ENCODE measurements at regions not wholly inside any gene's neighbourhood (a gene's known extent, or its start where the extent isn't known, plus 50 kb on each side); places are given as distances from the start of the nearest gene placed in this dataset.

- DNase-seq, result no peak
Measured at GRCh38 chr9:129408535-129409215, 212.2 kb downstream of the C9orf50 start.

- no peak for DNase-seq
Measured at GRCh38 chr9:129407905-129408452, 212.9 kb downstream of the C9orf50 start.

- no peak for DNase-seq
Measured at GRCh38 chr9:129406278-129407225, 214.3 kb downstream of the C9orf50 start.

DNA sequence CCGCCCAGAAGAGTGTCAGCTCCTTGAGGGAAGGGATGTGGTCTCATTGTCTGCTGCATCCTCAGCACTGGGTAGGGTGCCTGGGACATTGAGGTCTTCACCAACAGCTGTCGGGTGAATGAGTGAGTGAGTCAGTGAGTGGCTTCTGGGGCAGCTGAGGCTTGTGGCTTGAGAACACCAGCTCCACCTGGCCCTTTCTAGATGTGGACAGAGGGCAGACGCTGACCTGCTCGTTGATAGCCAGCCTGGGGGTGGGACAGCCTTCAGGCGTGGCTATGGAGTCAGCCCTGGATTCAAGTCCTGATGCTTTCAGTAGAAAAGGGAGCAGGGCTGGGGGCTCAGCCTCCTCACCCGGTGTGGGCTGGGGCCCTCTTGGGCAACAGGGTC lies 215.1 kb downstream of the C9orf50 start:
- DNase-seq, result no peak

- no peak for DNase-seq
Measured at GRCh38 chr9:129405089-129405826, 215.6 kb downstream of the C9orf50 start.

DNA sequence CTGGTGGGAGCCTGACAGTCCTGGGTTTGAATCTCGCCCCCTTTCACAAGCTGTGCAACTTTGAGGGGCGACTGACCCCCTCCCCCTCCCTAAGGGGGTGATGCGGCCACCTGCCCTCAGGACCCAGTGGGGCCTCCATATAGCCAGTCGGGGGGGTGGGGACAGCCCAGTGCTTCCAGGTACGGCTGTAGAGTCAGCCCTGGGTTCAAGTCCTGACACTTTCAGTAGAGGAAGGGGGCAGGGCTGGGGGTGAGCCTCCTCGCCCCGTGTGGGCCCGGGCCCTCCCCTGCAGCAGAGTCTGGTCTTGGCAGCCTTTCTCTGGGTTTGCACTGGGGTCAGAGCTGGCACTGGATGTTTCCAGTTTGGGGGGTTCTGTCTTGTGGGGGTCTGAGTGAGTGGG lies 216.3 kb downstream of the C9orf50 start:
- no peak for DNase-seq

- DNase-seq, result no peak
Measured at GRCh38 chr9:129403779-129404620, 216.9 kb downstream of the C9orf50 start.

- DNase-seq, result no peak
Measured at GRCh38 chr9:129402931-129403778, 217.7 kb downstream of the C9orf50 start.

DNA sequence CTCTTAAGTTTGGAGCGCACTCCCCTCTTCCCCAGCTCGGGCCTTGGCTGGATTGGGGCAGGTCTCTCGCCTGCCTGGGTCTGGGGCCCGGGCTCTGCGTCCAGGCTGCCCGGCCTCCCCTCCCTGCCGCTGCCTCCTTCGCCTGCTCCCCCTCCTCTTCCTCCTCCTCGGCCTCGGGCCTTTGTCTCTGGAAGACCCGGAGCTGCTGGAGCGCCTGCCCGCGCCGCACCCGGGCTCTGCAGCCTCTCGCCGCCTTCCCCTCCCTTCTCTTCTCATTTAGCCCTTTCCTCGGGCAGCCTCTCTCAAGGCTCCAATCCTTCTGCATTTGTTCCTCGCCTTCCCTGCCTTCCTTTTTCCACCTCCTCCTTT lies 218.5 kb downstream of the C9orf50 start:
- no peak for DNase-seq

DNA sequence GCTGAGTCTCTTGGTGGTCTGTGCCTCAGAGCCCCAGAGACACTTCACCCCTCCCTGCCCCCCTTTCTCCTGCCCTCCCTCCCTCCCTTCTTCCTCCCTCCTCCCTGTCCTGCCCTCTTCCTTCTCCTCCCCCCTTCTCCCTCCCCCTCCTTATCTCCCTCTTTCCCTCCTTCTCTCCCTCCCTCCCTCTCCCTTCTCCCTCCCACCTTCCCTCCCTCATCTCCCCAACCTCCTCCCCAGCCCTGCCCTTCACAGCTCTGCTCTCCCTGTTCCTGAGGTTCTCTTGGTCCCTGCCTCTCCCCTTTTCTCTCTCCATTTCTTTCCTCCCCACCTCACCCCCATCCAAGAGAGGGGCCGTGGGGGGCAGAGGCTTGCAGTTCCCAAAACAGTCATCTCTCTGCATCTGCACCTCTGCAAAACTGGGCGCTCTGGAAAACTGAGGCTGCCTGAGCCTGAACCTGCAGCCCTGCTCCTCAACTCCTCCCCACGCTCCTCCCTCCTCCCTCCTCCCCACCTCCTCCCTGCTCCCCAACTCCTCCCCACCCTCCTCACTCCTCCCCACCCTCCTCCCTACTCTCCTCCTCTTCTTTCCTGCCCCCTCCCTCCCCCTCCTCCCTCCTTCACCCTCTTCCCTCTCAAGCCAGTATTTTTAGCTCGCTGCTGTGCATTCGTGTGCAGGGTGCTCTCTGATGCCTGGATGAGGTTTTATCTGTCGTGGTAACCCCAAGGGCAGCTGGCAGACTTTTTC lies 219.1 kb downstream of the C9orf50 start:
- DNase-seq, result no peak

DNA sequence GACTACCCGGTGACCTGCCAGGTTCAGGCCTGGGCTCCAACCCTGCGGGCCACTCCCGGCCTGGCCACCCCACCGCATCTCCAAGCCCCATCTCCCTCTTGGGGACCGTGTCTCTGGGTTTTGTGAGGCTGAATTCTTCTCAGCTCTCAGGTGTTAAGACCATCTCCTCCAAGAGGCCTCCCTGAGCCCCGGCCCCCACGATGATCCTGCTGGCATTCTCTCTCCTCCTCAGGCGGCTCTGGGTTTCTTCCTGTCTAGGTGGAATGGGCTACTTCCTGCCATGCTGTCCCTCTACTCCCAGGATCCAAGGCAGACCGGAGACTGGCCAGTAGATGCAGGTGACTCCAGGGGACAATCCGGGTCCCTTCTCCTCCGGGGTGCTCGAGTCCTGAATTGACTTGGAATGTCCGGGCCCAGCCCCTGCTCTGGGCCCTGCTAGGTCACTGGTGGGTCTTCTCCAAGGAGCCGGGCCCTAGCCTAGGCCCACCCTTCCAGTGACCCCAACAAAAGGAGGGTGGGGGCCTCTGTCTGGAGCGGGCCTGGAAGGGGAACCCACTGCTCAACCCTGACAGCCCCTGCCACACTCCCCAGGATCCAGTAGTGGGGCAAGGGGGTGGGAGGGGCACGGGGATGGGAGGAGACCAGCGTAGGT lies 219.8 kb downstream of the C9orf50 start:
- no peak for DNase-seq

- DNase-seq, result no peak
Measured at GRCh38 chr9:129400001-129400970, 220.6 kb downstream of the C9orf50 start.

DNA sequence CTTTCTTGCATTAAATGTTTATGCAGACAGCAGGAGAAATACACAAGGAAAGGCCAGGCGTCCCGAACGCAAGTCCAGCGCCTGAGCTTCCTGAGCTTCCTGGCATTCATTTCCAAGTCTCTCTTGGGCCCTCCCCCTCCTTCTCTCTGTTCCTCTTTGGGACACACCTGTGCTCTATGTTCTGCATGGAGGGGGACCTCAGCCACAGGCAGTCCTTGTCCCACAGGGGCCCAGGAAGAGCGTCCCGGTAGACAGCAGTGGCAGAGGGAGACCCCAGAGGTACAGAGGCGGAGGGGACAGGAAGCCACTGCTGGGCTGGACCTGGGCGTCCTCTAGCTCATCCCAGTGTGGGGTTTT lies 221.3 kb downstream of the C9orf50 start:
- DNase-seq, result no peak

- DNase-seq, result no peak
Measured at GRCh38 chr9:129398961-129399633, 221.0 kb upstream of the IER5L start.

- no peak for DNase-seq
Measured at GRCh38 chr9:129398101-129398960, 220.3 kb upstream of the IER5L start.

GRCh38 chr9:129397335-129397734 lies 219.3 kb upstream of the IER5L start:
- DNase-seq, result no peak

- no peak for DNase-seq
Measured at GRCh38 chr9:129396365-129396708, 218.3 kb upstream of the IER5L start.

Data from CD4-positive, alpha-beta T cell treated with Interleukin-6 for 4 hours (primary cell).